ENCODE measurements at regions not wholly inside any gene's neighbourhood (a gene's known extent, or its start where the extent isn't known, plus 50 kb on each side); places are given as distances from the start of the nearest gene placed in this dataset.

GRCh38 chr9:99327667-99328066 lies 105.6 kb downstream of the SEC61B start:
- DNase-seq, result no peak

- no peak for DNase-seq
Measured at GRCh38 chr9:99335280-99335679, 113.2 kb downstream of the SEC61B start.

- DNase-seq, result no peak
Measured at GRCh38 chr9:99336005-99336404, 113.9 kb downstream of the SEC61B start.

- DNase-seq, result no peak
Measured at GRCh38 chr9:99336531-99336930, 114.4 kb downstream of the SEC61B start.

- no peak for DNase-seq
Measured at GRCh38 chr9:99340281-99340680, 118.2 kb downstream of the SEC61B start.

GRCh38 chr9:99341686-99342085 lies 119.6 kb downstream of the SEC61B start:
- DNase-seq, result no peak

- no peak for DNase-seq
Measured at GRCh38 chr9:99345451-99345850, 123.4 kb downstream of the SEC61B start.

GRCh38 chr9:99345942-99346341 lies 123.9 kb downstream of the SEC61B start:
- DNase-seq, result no peak

- no peak for DNase-seq
Measured at GRCh38 chr9:99347568-99347967, 125.5 kb downstream of the SEC61B start.

GRCh38 chr9:99348289-99348688 lies 126.2 kb downstream of the SEC61B start:
- no peak for DNase-seq

- no peak for DNase-seq
Measured at GRCh38 chr9:99349870-99350269, 127.8 kb downstream of the SEC61B start.

GRCh38 chr9:99350461-99350860 lies 128.4 kb downstream of the SEC61B start:
- DNase-seq, result no peak

GRCh38 chr9:99351647-99352046 lies 129.6 kb downstream of the SEC61B start:
- no peak for DNase-seq

GRCh38 chr9:99352826-99353225 lies 130.7 kb downstream of the SEC61B start:
- DNase-seq, result no peak

- DNase-seq, result no peak
Measured at GRCh38 chr9:99353408-99353807, 131.3 kb downstream of the SEC61B start.

GRCh38 chr9:99354104-99354503 lies 132.0 kb downstream of the SEC61B start:
- DNase-seq, result no peak

GRCh38 chr9:99356512-99356971 lies 134.5 kb downstream of the SEC61B start:
- DNase-seq, result no peak

GRCh38 chr9:99357575-99357974 lies 135.5 kb downstream of the SEC61B start:
- no peak for DNase-seq

- DNase-seq, result no peak
Measured at GRCh38 chr9:99358668-99359067, 136.6 kb downstream of the SEC61B start.

GRCh38 chr9:99359336-99359735 lies 137.3 kb downstream of the SEC61B start:
- DNase-seq, result no peak

GRCh38 chr9:99360026-99360425 lies 137.9 kb downstream of the SEC61B start:
- DNase-seq, result no peak

GRCh38 chr9:99361817-99362216 lies 139.7 kb downstream of the SEC61B start:
- no peak for DNase-seq

- DNase-seq, result no peak
Measured at GRCh38 chr9:99362321-99362720, 140.2 kb downstream of the SEC61B start.

GRCh38 chr9:99363509-99363908 lies 141.4 kb downstream of the SEC61B start:
- DNase-seq, result no peak

GRCh38 chr9:99365233-99365980 lies 143.3 kb downstream of the SEC61B start:
- DNase-seq, result no peak

Data from T-helper 9 cell (primary cell).